ENCODE measurements at regions not wholly inside any gene's neighbourhood (a gene's known extent, or its start where the extent isn't known, plus 50 kb on each side); places are given as distances from the start of the nearest gene placed in this dataset.
"Not testable (repeated sequence)": the region's sequence is repeated elsewhere in the genome, so short reads cannot be mapped to it uniquely, and the experiment has no call there.

DNA sequence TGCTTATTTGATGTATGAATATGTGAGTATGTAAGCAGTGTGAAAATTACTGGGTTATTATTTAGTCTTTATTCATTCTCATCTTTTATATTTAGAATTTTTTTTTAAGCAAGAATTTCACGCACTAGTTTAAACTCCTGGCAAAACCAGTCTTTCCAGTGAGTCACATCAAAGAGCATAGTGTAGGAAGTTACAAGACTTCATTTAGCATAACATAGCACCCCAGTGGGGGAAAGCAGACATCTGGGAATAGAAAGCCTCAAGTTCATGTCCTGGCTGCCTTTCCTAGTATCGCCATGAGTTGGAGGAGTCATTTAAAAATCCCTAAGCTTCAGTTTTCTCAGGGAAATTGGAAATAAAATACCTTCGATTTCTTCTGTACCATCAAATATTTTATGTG lies 408.3 kb downstream of the NUP35 start:
- no peak for DNase-seq (ENCODE audit: low read depth, low spot score)

DNA sequence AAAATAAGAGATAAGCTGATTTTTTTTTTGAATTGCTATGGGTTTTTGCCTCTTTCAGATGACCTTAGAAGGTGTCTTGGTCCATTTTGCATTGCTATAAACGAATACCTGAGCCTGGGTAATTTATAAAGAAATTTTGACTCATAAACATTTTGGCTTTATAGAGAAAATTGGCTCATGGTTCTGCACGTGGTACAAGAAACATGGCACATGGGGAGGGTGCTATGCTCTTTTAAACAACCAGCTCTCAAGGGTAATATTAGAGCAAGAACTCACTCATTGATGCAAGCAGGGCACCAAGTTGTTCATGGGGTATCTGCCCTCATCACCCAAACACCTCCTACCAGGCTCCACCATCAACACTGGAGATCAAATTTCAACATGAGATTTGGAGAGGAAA lies 408.8 kb downstream of the NUP35 start:
- DNase-seq (ENCODE audit: low read depth, low spot score) = no peak

DNA sequence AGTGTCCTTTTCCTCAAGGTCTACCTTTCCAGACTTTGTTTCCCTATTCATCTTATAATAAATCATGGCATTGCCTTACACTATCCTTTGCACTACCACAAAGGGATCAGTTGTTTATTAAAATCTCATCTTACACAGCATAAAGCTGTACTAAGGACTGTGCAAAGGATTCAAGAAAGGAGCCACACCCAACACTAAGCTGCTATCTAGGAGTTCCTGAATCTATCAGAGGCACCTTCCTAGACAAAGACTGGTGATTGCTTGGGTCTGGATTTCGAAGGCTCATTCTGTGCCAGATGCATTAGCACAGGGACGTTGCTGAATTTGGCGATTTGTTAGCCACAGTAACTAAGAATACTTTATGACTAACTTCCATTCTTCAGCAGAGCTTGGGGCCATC lies 412.0 kb downstream of the NUP35 start:
- DNase-seq (ENCODE audit: low read depth, low spot score) = no peak

DNA sequence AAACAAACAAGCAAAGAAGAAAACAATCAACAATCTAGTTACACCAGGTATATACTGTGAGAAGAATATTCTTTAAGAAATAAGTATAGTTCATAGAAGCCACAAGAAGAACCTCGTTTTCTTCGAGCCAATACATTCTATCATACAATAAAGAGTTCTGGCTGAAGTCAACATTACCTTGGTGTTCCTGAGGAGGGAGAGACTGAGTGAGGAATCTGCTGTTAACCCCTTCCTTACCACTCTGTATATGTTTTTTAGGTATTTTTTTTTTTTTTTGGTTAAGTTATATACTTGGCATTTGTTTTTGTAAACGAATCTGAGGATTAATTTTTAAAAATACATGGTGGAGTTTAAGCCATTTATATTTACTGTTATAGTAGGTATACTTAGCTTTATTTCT lies 412.5 kb downstream of the NUP35 start:
- no peak for DNase-seq (ENCODE audit: low read depth, low spot score)

DNA sequence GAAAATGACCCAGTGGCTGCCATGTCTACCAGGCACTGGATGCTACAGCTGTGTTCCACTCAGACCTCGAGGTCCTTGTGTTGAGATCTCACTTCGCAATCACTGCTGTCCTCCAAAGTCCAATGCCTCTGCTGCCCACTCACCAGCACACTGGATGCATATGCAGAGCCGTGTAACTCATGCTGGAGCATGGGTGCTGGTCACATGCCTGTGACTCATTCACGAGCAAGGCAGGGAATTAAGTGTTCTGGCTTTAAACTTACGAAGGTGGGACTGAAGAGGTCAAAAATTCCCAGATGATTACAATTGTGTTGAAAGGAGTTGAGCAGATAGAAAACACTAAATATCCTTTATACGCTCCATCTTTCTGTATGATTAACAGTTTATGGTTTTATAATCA lies 417.5 kb downstream of the NUP35 start:
- DNase-seq (ENCODE audit: low read depth, low spot score) = no peak

DNA sequence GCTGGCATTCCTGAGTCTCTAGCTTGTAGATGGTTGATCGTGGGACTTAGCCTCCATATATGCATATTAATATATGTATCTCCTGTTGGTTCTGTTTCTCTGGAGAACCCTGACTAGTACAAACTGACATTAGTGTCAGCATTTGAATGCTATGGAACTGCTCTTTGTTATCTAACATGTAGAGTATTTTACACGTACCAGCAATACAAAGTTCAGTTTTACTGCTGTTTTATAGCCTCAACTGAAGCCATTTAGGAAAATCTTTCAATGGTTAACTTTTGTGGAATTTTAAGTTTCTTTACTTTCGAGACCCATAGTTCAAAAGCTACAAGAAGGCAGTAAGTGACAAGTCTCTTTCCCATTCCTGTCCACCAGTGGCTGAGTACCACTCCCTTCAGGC lies 418.4 kb downstream of the NUP35 start:
- no peak for DNase-seq (ENCODE audit: low read depth, low spot score)

DNA sequence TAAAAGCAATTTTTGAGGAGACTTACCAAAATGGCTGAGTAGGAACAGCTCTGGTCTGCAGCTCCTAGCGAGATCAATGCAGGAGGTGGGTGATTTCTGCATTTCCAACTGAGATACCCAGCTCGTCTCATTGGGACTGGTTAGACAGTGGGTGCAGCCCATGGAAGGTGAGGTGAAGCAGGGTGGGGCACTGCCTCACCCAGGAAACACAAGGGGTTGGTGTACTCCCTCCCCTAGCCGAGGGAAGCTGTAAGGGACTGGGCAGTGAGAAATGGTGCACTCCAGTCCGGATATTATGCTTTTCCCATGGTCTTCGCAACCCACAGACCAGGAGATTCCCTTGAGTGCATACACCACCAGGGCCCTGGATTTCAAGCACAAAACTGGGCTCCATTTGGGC lies 419.0 kb downstream of the NUP35 start:
- no peak for DNase-seq (ENCODE audit: low read depth, low spot score)

DNA sequence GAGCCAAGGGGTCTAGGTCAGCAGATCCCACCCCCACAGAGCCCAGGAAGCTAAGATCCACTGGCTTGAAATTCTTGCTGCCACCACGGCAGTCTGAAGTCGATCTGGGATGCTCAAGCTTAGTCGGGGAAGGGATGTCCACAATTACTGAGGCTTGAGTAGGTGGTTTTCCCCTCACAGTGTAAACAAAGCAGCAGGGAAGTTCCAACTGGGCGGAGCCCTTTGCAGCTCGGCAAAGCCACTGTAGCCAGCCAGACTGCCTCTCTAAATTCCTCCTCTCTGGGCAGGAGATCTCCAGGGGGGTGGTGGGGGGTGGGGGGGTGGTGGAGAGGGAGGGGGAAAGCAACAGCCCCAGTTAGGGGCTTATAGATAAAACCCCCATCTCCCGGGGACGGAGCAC lies 419.5 kb downstream of the NUP35 start:
- no peak for DNase-seq (ENCODE audit: low read depth, low spot score)

DNA sequence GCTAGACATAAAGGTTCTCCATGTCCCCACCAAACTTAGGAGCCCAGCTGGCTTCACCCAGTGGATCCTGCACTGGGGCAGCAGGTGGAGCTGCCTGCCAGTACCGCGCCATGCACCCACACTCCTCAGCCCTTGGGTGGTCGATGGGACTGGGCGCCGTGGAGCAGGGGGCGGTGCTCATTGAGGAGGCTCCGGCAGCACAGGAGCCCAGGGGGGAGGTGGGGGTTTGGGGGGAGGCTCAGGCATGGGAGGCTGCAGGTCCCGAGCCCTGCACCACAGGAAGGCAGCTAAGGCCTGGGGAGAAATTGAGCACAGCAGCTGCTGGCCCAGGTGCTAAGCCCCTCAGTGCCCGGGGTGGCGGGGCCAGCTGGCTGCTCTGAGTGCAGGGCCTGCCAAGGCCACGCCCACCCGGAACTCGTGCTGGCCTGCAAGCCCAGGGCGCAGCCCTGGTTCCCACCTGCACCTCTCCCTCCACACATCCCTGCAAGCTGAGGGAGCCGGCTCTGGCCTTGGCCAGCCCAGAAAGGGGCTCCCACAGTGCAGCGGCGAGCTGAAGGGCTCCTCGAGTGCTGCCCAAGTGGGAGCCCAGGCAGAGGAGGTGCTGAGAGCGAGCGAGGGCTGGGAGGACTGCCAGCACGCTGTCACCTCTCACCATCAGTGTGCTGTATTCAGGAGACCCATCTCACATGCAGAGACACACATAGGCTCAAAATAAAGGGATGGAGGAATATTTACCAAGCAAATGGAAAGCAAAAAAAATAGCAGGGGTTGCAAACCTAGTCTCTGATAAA lies 422.5 kb downstream of the NUP35 start:
- DNase-seq (ENCODE audit: low read depth, low spot score) = not testable (repeated sequence)

DNA sequence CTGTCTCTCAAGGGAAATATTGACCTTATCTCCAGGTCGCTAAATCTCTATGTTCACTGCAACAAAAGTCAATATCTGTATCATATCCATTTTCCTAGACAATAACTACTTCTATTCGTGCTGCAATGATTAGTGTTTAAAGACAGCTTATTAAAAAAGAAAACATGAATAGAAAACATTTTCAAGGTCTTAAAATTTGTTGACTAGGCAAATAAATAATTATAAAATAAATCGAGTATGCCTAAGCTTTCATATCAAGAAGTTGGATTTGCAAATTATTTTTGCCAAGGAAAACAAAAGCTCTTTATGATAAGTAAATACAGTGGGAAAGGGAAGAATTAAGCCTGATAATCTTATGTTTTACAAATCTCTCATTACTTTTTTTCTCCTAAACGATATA lies 428.5 kb downstream of the NUP35 start:
- no peak for DNase-seq (ENCODE audit: low read depth, low spot score)

DNA sequence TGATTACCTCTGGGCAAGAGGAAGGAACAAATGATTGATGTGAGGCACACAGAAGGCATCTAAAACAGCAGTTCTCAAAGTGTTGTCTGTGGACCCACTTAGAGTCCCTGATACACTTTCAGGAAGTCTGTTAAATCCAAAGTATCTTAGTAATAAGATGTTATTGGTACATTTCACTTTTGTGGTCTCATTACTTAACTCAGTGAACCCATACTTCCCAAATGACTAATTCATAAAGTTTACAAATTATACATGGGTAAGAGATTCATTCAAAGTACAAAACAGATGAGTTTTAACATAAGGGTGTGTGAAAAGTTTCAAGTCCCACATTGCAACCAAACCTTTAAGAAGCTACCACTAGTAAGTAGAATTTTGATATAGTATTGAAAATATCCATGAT lies 440.5 kb downstream of the NUP35 start:
- no peak for DNase-seq (ENCODE audit: low read depth, low spot score)

DNA sequence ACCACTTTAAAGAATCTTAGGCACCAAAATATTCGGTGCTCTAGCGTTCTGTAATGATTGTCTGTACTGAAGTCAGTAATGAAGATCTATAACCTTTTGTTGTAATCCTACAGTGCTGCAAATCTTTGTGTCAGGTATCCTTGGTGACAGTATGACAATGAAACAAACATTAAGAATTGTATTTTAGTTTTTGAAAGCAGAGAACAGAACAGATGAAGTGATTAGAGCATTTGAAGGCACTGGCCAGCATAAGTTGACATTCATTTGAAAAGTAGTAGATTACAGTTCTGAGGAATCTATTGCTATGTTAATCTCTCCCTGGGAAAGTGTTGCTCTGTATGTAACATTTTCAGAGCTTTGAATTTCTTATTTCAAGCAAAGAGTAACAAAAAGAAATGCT lies 451.2 kb downstream of the NUP35 start:
- DNase-seq (ENCODE audit: low read depth, low spot score) = no peak

DNA sequence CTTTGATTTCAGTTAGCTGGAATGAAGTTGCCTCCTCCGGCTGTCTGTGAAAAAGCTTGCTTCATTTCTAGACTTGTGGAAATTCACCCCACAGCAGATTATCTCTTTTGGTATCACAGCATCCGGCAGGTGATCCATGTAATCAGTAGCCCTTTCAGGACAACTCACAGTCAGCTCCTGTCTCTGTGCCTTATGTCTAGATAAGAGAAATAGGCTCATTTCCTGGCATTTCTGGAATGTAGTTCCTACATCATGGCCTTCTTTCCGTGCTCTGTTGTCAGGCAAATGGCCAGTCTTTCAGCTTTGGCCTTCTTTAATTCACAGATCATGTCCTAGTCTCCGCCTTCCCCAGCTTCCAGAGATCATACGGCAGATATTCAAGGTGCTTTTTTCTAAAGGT lies 455.4 kb downstream of the NUP35 start:
- DNase-seq (ENCODE audit: low read depth, low spot score) = no peak

DNA sequence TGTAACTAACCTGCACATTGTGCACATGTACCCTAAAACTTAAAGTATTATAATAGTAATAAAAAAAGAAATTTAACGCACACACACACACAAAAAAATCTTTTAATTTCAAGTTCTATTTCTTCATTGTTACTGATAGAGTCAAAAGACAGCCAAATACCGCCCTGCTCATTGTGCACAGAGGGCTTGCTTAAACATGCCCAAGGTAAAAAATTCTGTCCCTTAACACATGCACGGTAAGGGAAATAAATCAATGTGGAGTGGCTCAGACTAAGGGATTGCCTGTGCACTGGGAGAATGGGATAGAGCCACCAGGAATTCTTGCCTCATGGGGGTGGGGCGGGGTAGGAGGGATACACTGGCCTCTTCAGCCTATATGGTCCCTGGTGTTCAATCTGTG lies 468.0 kb downstream of the NUP35 start:
- no peak for DNase-seq (ENCODE audit: low read depth, low spot score)

DNA sequence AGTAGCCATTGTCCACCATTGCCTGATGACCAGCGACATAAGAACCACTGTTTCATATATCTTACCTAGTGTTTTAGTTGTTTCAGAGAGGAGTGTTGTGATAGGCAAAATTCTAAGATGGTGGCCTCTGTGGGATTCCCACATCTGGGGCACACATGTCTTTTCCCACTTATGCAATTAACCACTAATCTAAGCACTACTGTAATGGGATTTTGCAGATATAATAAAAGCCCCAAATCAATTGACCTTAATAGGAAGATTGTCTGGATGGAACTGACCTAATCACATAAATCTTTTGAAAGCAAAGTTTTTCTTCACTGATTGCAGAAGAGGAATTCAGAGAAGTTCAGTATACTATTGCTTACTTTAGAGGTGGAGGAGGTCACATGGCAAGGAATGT lies 469.9 kb downstream of the NUP35 start:
- DNase-seq (ENCODE audit: low read depth, low spot score) = no peak

DNA sequence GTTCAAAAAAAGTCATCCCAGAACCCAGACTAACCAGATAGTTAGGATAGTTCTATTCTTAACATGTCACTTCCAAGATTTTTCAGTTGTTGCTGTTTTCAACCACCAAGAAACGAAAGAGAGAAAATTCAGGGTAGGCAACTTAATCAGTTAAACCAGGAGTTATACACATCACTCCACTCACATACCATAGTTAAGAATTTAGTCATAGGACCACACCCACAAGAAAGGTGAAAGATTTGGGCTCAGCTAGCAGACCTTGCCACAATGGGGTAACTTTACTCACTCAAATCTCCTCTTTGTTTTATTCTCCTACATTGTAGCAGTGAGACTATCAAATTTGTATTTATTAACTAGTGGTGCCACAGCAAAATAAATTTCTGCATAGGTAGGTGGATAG lies 473.6 kb downstream of the NUP35 start:
- DNase-seq (ENCODE audit: low read depth, low spot score) = no peak

DNA sequence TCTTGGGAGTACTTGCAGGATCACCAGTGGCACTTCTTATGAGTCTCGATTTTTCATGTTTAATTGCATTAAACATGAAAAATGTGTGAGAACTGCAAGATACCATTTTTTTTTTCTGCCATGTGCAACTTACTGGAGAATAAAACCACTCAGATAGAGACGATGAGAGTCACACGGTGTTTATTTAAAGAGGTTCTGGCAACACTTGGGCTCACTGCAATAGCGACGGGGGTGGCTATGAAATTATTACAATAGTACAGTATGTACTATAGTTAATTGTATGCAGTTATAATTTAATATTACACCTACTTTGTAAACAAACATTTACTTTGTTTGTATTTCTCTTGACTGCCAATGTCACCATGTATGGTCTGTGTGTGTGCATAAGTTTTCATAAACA lies 479.8 kb downstream of the NUP35 start:
- DNase-seq (ENCODE audit: low read depth, low spot score) = no peak

DNA sequence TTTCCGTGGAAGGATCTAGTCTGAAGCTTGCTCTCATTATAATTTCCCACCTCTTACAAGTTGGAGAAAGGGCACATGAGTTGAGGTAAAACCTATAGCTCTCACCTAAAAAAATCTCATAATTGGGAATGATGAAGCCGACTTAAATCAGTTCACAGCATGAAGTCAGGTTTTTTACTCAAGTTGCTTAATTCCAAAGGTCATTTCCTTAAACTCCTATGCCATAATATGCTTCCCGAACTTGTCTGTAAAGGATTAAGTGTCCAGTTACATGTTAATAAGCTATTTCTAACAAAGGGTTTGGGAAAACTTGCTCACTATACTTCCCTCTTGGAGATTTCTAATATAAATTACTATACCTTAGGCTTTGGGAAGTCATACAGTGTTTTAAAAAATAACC lies 481.2 kb downstream of the NUP35 start:
- DNase-seq (ENCODE audit: low read depth, low spot score) = no peak

DNA sequence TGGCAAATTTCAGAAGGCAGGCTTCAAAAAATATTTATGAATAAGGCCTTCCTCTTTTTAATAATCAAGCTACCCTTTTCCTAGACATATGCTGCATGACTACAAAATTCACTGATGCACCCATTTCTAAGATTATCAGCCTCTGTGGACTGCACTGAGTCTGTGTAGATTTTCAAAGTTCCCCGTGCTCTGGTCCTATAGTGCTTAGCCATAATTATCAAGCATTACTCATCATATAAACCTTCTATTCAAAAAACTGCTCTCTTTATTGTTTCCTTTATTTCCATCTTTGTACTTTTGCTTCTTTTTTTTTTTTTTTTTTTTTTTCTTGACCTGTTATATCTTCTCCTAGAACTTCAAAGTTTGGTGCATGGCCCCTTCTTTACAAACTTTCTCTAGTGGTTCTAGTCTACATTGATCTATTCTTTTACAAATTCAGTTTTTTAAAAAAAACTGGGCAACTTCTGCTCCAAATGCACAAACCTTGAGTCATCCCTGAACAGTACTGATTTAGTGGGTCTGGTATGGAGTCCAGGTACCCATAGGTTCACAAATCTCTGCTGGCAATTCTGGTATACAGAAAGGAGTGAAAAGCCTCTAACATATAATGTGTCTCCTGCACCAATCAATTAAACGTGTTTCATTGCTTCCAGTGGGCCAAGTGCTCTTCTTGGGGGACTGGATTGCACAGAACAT lies 481.9 kb downstream of the NUP35 start:
- DNase-seq (ENCODE audit: low read depth, low spot score) = no peak

DNA sequence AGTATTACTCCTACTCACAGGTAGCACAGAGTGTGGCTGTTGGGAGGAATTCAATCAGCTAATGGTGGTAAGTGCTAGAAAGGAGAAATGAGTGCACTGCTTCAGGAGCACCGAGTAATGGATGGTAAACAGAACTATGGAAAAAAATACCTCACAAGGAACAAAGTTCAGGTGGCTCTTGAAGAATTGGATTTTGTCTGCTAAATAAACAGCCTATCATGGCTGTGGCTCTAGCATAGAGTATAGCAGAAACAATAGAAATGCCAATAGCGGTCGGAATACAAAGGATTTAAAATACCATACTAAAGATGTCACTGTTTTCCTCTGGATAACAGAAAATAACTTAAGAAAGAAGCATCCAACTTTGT lies 482.5 kb downstream of the NUP35 start:
- no peak for DNase-seq (ENCODE audit: low read depth, low spot score)

DNA sequence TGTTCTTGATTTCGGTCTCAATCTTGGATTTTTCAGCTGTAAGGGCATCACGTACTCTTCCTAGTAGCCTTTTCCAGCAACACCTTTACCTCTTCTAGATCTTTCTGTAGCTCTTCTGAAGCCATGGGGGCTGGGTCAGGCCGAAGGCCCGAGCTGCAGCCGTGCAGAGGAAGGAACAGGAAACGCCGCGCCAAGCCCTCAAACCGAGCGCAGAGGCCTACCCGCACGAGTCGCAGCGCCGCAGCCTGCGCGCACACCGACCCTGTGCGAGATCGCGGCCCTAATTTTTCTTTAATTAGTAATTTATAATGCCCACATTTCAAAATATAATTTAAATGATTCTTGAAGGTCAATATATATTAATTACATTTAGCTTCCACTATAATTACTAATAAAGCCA lies 483.8 kb downstream of the NUP35 start:
- DNase-seq (ENCODE audit: low read depth, low spot score) = no peak

DNA sequence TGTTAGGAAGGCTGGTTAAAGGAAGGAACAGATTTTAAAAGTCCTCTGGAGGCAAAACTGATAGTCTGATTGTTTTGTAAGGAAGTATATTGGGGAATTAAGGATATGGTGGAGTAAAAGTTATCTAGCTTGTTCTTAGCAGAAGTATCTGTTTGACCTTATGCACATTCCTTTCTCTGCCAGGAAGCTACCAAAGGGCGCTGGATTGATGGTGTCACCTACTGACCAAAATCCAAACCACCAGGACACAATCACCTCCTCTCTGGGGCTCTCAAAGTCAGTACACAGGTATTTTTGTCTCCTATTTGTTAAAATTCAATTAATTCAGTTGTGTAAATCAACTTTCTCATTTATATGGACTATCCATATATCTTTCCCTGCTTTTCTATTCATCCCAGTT lies 484.5 kb downstream of the NUP35 start:
- no peak for DNase-seq (ENCODE audit: low read depth, low spot score)

DNA sequence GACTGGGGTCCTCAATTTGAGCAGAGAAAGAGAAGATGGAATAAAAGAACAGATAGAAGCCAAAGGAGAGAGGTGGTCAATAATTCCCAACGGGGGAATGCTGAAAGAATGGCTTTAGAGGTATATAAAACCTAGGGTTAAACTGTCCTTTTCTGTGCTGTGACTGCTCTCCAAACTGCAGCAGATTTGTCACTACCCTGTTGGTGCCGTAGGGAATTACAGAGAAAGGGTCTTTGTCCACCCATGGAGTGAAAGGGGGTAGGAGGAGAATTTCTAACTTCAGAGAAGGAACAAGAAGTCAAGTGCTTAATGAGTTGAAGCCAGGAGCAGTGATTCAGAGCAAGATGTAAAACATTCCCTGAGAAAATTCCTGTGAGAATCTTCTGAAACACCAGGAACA lies 486.5 kb downstream of the NUP35 start:
- DNase-seq (ENCODE audit: low read depth, low spot score) = no peak
